Choroid plexus epithelial cell (primary cell): ENCODE measurements at regions not wholly inside any gene's neighbourhood (a gene's known extent, or its start where the extent isn't known, plus 50 kb on each side); places are given as distances from the start of the nearest gene placed in this dataset.
"Not testable (repeated sequence)": the region's sequence is repeated elsewhere in the genome, so short reads cannot be mapped to it uniquely, and the experiment has no call there.

Experiments used
- DNase-seq: peaks from one replicate; pipeline ENCODE4 v3.0.0-alpha.2; 2010; ENCODE audit warnings: low read depth
- H3K4me3 ChIP-seq: 2 replicates; pipeline ENCODE4 v1.5.1; 2011; ENCODE audit warnings: low read depth, mild to moderate bottlenecking, control low read depth, low read length, moderate library complexity
- TF ChIP-seq, protein P1 (sequence below): conservative IDR thresholded peaks from 2 replicates; pipeline ENCODE4 v1.5.1; 2011; ENCODE audit warnings: low read depth, mild to moderate bottlenecking, control low read depth, inconsistent platforms, low read length, moderate library complexity

DNA sequence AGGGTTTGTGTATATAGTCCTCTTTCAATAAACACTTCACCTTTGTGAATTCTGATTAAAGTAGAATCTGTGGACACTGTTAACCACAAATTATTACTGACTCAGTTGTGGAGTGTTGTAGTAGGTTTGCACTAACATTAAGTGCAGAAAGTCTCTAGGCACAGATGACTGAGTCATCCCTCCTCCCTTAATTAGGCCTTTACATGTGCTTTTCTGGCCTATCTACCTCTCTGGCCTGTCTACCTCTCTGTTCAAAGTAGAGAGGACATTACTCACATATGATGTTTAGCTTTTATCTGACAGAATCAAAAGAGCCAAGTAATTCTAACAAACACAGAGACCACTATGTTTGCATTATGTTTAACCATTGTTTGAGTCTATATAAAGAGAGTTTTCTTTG, 783.0 kb downstream of the TENT5A start:
- TF ChIP-seq, protein P1, sequence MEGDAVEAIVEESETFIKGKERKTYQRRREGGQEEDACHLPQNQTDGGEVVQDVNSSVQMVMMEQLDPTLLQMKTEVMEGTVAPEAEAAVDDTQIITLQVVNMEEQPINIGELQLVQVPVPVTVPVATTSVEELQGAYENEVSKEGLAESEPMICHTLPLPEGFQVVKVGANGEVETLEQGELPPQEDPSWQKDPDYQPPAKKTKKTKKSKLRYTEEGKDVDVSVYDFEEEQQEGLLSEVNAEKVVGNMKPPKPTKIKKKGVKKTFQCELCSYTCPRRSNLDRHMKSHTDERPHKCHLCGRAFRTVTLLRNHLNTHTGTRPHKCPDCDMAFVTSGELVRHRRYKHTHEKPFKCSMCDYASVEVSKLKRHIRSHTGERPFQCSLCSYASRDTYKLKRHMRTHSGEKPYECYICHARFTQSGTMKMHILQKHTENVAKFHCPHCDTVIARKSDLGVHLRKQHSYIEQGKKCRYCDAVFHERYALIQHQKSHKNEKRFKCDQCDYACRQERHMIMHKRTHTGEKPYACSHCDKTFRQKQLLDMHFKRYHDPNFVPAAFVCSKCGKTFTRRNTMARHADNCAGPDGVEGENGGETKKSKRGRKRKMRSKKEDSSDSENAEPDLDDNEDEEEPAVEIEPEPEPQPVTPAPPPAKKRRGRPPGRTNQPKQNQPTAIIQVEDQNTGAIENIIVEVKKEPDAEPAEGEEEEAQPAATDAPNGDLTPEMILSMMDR, result no peak
- no peak for DNase-seq
- H3K4me3 ChIP-seq, result no peak overlapping the region

DNA sequence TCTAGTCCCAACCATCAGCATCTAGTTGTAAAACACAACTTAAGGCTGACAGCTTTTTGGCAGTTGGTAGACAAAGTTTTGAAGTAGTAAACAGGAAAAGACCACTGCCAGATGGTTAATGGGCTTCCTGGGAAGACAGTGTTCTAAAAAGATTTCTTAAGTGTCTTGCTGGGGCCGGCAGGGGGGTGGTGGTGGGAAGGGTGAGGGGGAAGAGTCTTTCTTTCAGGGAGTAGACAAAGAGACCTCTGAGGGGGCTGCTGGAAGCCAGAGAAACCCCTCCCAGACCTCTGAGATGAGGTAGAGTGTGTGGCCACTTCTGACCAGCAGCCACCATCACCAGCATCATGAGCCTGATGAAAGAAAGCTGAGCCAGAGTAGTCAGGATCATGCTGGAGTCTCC, 784.9 kb downstream of the TENT5A start:
- DNase-seq, result no peak
- no peak overlapping the region for H3K4me3 ChIP-seq
- TF ChIP-seq, protein P1, result no peak

DNA sequence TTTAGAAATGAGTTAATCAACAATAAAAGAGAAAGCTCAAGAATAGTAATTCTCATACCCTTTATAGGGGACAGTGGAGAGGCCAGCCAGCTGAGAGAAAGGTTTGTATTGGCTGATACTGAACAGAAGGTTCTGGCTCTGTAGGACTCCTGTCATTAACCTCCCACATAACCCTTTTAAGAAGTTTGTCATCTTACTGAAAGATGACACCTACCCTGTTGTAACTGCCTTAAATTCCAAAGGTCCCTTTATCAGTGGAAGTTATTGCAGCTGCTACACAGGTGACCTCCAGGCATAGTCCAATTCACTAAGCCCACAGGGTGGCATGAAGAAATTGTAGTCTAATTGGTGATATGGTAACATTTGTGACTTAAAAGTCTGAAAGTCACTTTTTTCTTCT, 790.1 kb downstream of the TENT5A start:
- H3K4me3 ChIP-seq, result no peak overlapping the region
- TF ChIP-seq, protein P1, result no peak

DNA sequence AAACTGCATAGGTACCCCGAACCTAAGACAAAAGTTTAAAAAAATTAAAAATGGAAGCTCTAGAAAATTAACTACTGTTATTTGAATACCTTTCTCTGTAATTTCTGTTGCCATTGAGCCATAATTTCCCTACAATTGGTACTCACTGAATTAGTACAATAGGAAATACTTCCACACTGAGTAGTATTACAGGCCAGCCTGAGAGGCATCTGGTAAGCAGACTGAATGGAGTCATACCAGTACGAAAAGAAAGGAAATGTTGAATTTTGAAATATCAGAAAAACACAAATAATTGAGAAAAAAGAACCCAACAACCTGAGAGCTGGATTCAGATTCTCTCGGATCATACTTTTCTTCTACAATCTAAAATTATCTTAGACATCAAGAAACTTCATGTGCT, 791.3 kb downstream of the TENT5A start:
- TF ChIP-seq, protein P1, result no peak

More for the DNA sequence above, 790.1 kb downstream of the TENT5A start:
- no peak for DNase-seq

DNA sequence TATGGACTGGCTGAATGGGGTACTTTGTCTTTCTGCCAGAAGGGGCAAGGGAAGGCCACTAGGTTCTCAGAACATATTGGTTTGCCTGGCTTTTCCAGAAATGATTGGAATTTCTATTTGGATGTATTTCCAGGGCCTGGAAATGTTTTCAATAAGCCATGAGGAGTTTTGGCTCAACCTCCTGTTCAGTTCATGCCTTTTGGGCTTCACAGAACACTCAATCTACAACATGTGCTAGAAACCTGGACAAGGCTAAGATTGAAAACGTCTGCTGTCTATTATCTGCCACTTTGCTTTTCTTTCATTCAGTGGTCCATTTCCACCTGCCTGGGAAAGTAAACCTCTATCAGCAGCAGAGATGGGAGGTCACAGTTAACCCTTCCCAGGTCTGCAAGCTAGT, 793.4 kb downstream of the TENT5A start:
- TF ChIP-seq, protein P1, result no peak
- H3K4me3 ChIP-seq, result no peak overlapping the region
- DNase-seq, result no peak

More for the DNA sequence above, 791.3 kb downstream of the TENT5A start:
- no peak overlapping the region for H3K4me3 ChIP-seq
- no peak for DNase-seq

DNA sequence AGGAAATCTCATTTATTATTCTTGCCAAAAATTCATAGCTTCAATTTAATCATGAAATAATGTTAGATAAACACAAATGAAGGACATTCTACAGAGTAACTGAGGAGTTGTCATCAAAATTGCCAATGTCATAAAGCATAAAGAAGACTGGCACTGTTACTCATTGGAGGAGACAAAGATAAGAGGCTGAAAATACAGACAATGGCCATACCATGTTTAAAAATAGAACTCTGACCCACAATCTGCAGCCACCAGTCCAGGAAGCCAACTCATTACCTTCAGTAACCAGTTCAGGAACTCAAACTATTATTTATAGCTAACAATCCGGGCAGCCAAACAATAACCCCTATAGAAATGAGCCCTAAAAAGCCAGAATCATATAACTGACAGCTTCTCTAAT, 795.6 kb downstream of the TENT5A start:
- H3K4me3 ChIP-seq, result no peak overlapping the region
- no peak for DNase-seq
- TF ChIP-seq, protein P1, result no peak

DNA sequence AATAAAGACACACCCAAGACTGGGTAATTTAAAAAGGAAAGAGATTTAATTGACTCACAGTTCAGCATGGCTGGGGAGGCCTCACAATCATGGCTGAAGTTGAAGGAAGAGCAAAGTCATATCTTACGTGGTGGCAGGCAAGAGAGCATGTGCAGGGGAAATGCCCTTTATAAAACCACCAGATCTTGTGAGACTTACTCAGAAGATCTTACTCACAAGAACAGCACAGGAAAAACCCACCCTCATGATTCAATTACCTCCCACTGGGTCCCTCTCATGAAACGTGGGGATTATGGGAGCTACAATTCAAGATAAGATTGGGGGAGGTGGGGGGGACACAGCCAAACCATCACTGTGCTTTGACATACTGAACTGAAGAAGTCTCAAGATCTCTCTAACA, 800.0 kb downstream of the TENT5A start:
- DNase-seq, result peak; percentile 22
- H3K4me3 ChIP-seq, result not testable (repeated sequence)

DNA sequence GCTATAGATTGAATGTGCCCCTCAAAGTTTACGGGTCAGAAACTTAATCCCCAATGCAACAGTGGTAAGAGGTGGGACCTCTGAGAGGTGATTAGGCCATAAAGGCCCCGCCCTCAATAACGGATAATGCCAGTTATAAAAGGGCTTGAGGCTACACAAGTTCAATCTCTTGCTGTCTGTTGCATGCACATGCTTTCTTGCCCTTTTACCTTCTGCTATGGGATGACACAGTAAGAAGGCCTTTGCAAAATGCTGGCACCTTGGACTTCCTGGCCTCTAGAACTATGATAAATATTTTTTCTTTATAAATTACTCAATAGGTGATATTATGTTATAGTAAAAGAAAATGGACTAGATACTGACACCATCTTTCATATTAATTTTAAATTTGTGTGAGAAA, 806.1 kb downstream of the TENT5A start:
- TF ChIP-seq, protein P1, result no peak
- DNase-seq, result no peak

More for the DNA sequence above, 806.1 kb downstream of the TENT5A start:
- H3K4me3 ChIP-seq, result no peak overlapping the region
